Neural crest cell (in vitro differentiated cells): ENCODE measurements at regions not wholly inside any gene's neighbourhood (a gene's known extent, or its start where the extent isn't known, plus 50 kb on each side); places are given as distances from the start of the nearest gene placed in this dataset.

Experiments
- DNase-seq: peaks from one replicate; pipeline ENCODE4 v3.0.0; 2021; ENCODE audit warnings: low read depth, mixed read lengths, low spot score
- H3K27ac Mint-ChIP-seq: one replicate; pipeline ENCODE4 v1.8.0; 2021; ENCODE audit warnings: mild to moderate bottlenecking, mixed read lengths; ENCODE audit not compliant: unreplicated experiment
- H3K27me3 Mint-ChIP-seq: 2 replicates; pipeline ENCODE4 v1.8.0; 2021; ENCODE audit warnings: low read depth, mild to moderate bottlenecking, mixed read lengths
- H3K36me3 Mint-ChIP-seq: 2 replicates; pipeline ENCODE4 v1.8.0; 2021; ENCODE audit warnings: low read depth, mild to moderate bottlenecking, mixed read lengths
- H3K4me1 Mint-ChIP-seq: 2 replicates; pipeline ENCODE4 v1.8.0; 2021; ENCODE audit warnings: mixed read lengths
- H3K4me3 Mint-ChIP-seq: one replicate; pipeline ENCODE4 v1.8.0; 2021; ENCODE audit warnings: mild to moderate bottlenecking, mixed read lengths
- H3K9me3 Mint-ChIP-seq: 2 replicates; pipeline ENCODE4 v1.8.0; 2021; ENCODE audit warnings: mixed read lengths
- TF ChIP-seq, protein P1 (sequence below): fragments of 200-600 bp; sonication (generic); conservative IDR thresholded peaks from 2 replicates; pipeline ENCODE4 v1.5.0; 2021; ENCODE audit warnings: antibody characterized with exemption, mild to moderate bottlenecking

DNA sequence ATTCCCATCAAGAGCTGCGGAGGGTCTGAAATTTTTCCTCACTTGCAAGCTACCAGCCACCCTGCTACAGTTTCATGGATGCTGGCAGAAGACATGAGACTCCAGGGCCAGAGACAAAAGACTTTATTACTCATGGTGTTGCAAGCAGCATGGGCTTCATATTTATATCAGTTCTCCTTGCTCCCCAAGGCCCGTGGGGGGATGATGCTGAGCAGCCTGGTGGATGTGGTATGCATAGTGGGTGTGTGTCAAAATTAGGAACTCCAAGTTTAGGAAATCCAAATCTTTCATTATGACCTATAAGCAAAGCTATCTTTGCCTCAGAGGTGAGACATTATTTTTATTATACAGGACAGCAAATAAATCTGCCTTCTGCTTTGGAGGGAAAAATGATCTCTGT is 105.7 kb upstream of the ALDH1B1 start:
- no peak overlapping the region for H3K4me3 Mint-ChIP-seq
- TF ChIP-seq, protein P1, sequence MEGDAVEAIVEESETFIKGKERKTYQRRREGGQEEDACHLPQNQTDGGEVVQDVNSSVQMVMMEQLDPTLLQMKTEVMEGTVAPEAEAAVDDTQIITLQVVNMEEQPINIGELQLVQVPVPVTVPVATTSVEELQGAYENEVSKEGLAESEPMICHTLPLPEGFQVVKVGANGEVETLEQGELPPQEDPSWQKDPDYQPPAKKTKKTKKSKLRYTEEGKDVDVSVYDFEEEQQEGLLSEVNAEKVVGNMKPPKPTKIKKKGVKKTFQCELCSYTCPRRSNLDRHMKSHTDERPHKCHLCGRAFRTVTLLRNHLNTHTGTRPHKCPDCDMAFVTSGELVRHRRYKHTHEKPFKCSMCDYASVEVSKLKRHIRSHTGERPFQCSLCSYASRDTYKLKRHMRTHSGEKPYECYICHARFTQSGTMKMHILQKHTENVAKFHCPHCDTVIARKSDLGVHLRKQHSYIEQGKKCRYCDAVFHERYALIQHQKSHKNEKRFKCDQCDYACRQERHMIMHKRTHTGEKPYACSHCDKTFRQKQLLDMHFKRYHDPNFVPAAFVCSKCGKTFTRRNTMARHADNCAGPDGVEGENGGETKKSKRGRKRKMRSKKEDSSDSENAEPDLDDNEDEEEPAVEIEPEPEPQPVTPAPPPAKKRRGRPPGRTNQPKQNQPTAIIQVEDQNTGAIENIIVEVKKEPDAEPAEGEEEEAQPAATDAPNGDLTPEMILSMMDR: no peak

DNA sequence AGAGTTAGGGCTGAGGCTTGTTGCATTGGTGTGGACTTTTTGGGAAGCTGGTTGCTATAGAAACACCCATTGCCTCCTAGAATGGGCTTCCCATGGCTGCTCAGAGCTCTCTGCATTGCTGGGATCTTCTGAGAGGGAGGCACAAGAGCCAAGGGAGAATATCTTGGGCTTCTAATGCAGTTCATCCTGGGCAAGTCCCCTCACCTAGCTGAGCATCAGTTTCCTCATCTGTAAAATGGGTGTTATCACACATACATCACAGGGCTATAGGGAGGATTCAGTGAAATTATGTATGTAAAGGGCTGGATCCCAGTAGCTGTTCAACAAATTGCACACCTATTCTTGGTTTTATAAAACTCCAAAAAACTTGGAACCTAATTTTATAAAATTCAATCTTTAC is 106.1 kb upstream of the ALDH1B1 start:
- Mint-ChIP-seq H3K4me1 (peaks cover 18% of the 10 kb centered on the region), H3K36me3 (no peaks in the 10 kb centered on the region), H3K4me3 (no peak overlapping the region), H3K9me3 (no peaks in the 10 kb centered on the region), H3K27me3 (no peaks in the 10 kb centered on the region), H3K27ac (no peak overlapping the region)
- DNase-seq: no peak
- TF ChIP-seq, protein P1: no peak

More for the DNA sequence above, 105.7 kb upstream of the ALDH1B1 start:
- Mint-ChIP-seq H3K9me3 (no peaks in the 10 kb centered on the region), H3K36me3 (no peaks in the 10 kb centered on the region), H3K27ac (no peak overlapping the region), H3K4me1 (peaks cover 15% of the 10 kb centered on the region), H3K27me3 (no peaks in the 10 kb centered on the region)
- no peak for DNase-seq

DNA sequence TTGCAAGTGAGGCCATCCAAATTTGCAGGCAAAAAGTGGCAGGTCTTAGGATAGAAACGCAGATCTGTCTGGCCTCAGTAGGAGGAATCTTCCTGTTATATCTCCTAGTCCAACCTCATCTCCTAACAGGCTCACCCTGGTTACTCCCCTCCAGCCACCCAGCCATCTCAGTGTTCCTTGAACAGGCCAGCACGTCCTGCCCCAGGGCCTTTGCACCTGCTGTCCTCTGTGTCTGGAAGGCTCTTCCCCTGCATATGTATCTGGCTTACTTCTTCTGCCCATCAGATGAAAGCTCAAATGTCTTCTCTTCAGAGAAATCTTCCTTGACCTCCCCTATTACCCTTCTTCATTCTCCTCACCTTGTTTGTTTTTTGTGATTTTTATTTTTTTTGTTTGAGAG is 107.3 kb upstream of the ALDH1B1 start:
- H3K4me3 Mint-ChIP-seq: no peak overlapping the region
- no peaks in the 10 kb centered on the region for H3K27me3 Mint-ChIP-seq
- H3K4me1 Mint-ChIP-seq: peaks cover 18% of the 10 kb centered on the region
- no peak for DNase-seq
- no peaks in the 10 kb centered on the region for H3K36me3 Mint-ChIP-seq
- peak overlapping the region; percentile 66 for H3K27ac Mint-ChIP-seq
- TF ChIP-seq, protein P1: no peak
- no peaks in the 10 kb centered on the region for H3K9me3 Mint-ChIP-seq

DNA sequence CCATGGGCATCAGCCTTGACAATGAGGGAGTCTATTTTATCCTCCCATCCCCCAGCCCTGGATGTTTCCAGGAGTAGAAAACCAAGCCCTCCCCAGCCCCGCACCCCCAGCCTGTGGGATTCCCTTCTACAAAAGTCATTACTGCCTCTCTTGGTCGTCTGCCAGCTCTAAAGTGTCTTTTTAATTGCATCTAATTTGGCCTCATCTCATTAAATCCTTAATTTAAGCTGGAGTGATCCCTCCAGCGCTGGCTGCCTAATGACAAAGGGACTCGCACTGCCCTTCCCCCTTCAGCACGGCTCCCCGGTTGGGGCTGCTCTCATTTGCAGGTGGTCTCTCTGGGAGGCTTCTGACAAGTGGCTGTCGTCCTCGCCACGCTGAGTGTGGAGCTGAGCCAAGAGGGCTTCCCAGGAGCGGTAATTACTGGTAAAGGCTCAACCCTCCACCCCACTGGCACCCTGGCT is 107.9 kb upstream of the ALDH1B1 start:
- H3K27me3 Mint-ChIP-seq: no peaks in the 10 kb centered on the region
- H3K36me3 Mint-ChIP-seq: no peaks in the 10 kb centered on the region
- no peaks in the 10 kb centered on the region for H3K9me3 Mint-ChIP-seq
- peak overlapping the region; percentile 87 for H3K27ac Mint-ChIP-seq
- peaks cover 18% of the 10 kb centered on the region for H3K4me1 Mint-ChIP-seq
- H3K4me3 Mint-ChIP-seq: no peak overlapping the region
- no peak for DNase-seq
- TF ChIP-seq, protein P1: no peak

DNA sequence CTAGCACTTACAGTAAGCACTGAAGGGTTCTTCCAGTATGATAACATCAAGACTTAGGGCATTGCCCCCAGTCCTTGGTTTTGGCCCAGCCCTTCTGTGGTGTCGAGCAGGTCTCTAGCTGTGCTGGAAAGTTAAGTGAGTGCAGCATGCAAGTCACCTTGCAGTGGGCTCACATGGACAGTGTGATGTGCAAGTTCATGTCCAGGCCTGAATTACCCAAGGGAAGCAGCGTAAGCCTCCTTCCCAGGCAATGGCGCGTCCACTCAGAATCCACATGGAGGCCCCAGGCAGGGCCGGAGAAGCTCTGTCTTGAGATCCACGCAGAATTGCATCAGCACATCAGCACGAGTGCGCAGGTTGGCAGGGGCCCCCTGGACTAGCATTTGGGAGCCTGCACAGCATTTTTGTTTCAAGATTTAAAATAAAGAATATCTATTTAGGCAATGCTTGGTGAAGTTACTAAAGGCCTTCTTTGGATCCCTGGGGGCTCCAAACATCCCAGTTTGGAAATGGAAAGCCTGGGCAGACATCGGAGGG is 108.4 kb upstream of the ALDH1B1 start:
- Mint-ChIP-seq H3K27me3 (no peaks in the 10 kb centered on the region), H3K4me3 (no peak overlapping the region), H3K9me3 (no peaks in the 10 kb centered on the region), H3K4me1 (peaks cover 18% of the 10 kb centered on the region), H3K36me3 (no peaks in the 10 kb centered on the region), H3K27ac (no peak overlapping the region)
- DNase-seq: no peak
- TF ChIP-seq, protein P1: no peak
